Activated CD8-positive, alpha-beta T cell treated with anti-CD3 and anti-CD28 coated beads for 36 hours (primary cell): ENCODE measurements at regions not wholly inside any gene's neighbourhood (a gene's known extent, or its start where the extent isn't known, plus 50 kb on each side); places are given as distances from the start of the nearest gene placed in this dataset.

Source experiments
- ATAC-seq: fragments of 200-7000 bp; cut with Tn5 transposase; one replicate; pipeline ENCODE4 v1.10.0; 2021; ENCODE audit warnings: mild to moderate bottlenecking, moderate library complexity
- CTCF ChIA-PET: fragments of 350-600 bp; sonication (Branson Sonifier 250); formaldehyde crosslinking; loops from one replicate; lab custom pipeline; 2021; ENCODE audit warnings: antibody characterized with exemption; lab: Charles Lee
- POLR2A ChIA-PET: fragments of 350-600 bp; sonication (Branson Sonifier 250); formaldehyde crosslinking; loops from one replicate; lab custom pipeline; 2021; ENCODE audit warnings: antibody characterized with exemption; lab: Charles Lee
- DNase-seq: peaks from one replicate; pipeline ENCODE4 v3.0.0-alpha.2; 2020
- H3K27ac Mint-ChIP-seq: one replicate; pipeline ENCODE4 v1.8.0; 2021; ENCODE audit warnings: mild to moderate bottlenecking, mixed read lengths
- H3K27me3 Mint-ChIP-seq: one replicate; pipeline ENCODE4 v1.8.0; 2021; ENCODE audit warnings: mixed read lengths
- H3K36me3 Mint-ChIP-seq: one replicate; pipeline ENCODE4 v1.8.0; 2021; ENCODE audit warnings: low read depth, mixed read lengths
- H3K4me1 Mint-ChIP-seq: one replicate; pipeline ENCODE4 v1.8.0; 2021; ENCODE audit warnings: low read depth, mixed read lengths
- H3K4me3 Mint-ChIP-seq: one replicate; pipeline ENCODE4 v1.8.0; 2021; ENCODE audit warnings: mild to moderate bottlenecking, moderate library complexity, mixed read lengths
- H3K9me3 Mint-ChIP-seq: one replicate; pipeline ENCODE4 v1.8.0; 2021; ENCODE audit warnings: mixed read lengths
- CTCF ChIP-seq: fragments of 200-600 bp; IDR thresholded peaks from one replicate; pipeline ENCODE4 v1.8.0; 2022; ENCODE audit warnings: antibody characterized with exemption, mild to moderate bottlenecking
- intact Hi-C: fragments of 100-400 bp; cut with micrococcal nuclease; formaldehyde crosslinking; loops from one replicate; pipeline ENCODE4 v1.10.0; 2022

GRCh38 chr6:113052506-113052905, 705.4 kb downstream of the RFPL4B start:
- POLR2A ChIA-PET, result no interaction called here
- Mint-ChIP-seq H3K27me3 (no peaks in the 10 kb centered on the region), H3K36me3 (no peaks in the 10 kb centered on the region), H3K4me1 (no peaks in the 10 kb centered on the region), H3K27ac (no peak overlapping the region), H3K4me3 (no peak overlapping the region), H3K9me3 (peaks cover 3% of the 10 kb centered on the region)
- CTCF ChIA-PET, result no interaction called here
- intact Hi-C loops, result no loop called here
- TF ChIP-seq CTCF, result no peak
- ATAC-seq, result no peak
- DNase-seq, result no peak

DNA sequence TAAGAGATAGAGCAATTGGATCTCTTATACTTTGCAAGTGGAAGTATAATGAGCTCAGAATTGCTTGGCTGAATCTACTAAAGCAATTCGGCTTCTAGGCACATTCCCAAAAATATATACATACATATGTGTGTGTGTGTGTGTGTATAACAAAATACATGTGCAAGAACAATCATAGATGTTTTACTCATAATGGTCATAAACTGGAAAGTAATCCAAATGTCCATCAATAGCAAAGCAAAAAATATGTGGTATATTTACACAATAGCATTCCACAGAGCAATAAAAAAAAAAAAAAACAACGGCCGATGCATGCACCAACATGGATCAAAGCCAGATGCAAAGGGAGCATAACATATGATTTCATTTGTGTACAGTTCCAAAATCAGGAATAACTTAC, 707.9 kb downstream of the RFPL4B start:
- intact Hi-C loops, result no loop called here
- ChIA-PET POLR2A (no interaction called here), CTCF (no interaction called here)
- H3K27me3 Mint-ChIP-seq, result no peaks in the 10 kb centered on the region
- H3K4me3 Mint-ChIP-seq, result no peak overlapping the region
- DNase-seq (no peak), ATAC-seq (no peak)
- no peaks in the 10 kb centered on the region for H3K36me3 Mint-ChIP-seq
- peaks cover 3% of the 10 kb centered on the region for H3K9me3 Mint-ChIP-seq
- H3K27ac Mint-ChIP-seq, result no peak overlapping the region
- TF ChIP-seq CTCF, result no peak
- H3K4me1 Mint-ChIP-seq, result no peaks in the 10 kb centered on the region

DNA sequence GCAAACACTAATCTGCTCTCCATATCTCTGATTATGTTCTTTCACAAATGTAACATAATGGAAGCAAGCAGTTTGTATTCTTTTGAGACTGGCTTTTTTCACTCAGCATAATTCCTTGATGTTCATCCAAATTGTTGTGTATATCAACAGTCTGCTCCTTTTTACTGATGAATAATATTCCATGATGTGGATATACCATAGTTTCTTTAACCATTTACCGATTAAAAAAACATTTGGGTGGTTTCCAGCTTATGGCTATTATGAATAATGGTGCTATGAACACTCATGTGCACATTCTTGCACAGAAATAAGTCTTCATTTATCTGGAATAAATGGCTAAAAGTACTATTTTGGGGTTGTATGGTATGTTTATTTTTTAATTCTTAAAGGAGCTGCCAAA, 708.9 kb downstream of the RFPL4B start:
- DNase-seq (no peak), ATAC-seq (no peak)
- ChIA-PET CTCF (no interaction called here), POLR2A (no interaction called here)
- Mint-ChIP-seq H3K4me3 (no peak overlapping the region), H3K4me1 (no peaks in the 10 kb centered on the region), H3K27me3 (no peaks in the 10 kb centered on the region), H3K9me3 (peaks cover 3% of the 10 kb centered on the region), H3K36me3 (no peaks in the 10 kb centered on the region), H3K27ac (no peak overlapping the region)
- intact Hi-C loops, result no loop called here
- no peak for TF ChIP-seq CTCF

DNA sequence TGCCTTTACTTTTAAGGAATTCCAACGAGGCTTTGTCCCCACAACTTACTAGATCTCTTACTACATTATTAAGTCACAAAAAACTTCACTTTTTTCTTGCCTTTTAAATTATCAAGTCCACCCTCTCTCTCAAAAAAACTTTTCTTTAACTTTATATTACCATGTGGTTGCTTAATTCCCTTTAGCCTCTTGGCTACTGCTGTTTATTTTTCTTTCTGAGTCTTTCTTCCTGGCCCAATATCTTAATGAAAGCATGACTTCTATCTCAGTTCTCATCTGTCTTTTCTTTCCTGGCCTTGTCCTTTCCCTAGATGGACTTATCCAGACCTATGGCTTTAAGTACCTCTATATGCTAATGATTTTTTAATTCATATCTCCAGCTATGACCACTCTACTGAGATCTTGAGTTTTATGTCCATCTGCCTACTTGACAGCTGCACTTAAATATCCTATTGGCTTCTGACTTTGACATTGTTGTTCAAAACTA, 710.5 kb downstream of the RFPL4B start:
- H3K9me3 Mint-ChIP-seq, result peaks cover 3% of the 10 kb centered on the region
- H3K36me3 Mint-ChIP-seq, result no peaks in the 10 kb centered on the region
- no peak for TF ChIP-seq CTCF
- no peaks in the 10 kb centered on the region for H3K4me1 Mint-ChIP-seq
- H3K27ac Mint-ChIP-seq, result no peak overlapping the region
- no peak for ATAC-seq
- ChIA-PET CTCF (interaction anchor here (1.5 kb wide), 1 partner anchor 12 kb away, joined by 3 read pairs; no protein-coding TSS in a partner anchor), POLR2A (no interaction called here)
- DNase-seq, result no peak
- no peak overlapping the region for H3K4me3 Mint-ChIP-seq
- intact Hi-C loops, result no loop called here
- H3K27me3 Mint-ChIP-seq, result no peaks in the 10 kb centered on the region

DNA sequence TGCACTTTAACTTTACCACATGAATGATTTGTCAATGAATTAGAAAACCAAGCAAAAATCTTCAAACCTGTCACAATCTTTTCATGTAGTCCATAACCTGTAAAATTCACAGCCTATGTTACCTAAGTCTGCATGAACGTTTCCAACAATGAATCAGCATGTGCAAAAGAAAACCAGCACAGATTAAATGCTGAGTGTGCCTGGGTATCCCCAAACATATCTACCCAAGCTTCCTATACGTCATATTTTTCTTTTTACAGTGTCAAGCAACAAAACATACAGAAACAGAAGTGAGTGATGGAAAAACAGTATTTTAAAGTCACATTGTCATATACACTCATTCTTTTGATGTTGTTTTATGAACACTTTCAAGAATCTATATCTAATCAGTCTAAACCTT, 713.5 kb downstream of the RFPL4B start:
- ATAC-seq, result no peak
- no peak overlapping the region for H3K27ac Mint-ChIP-seq
- peaks cover 3% of the 10 kb centered on the region for H3K9me3 Mint-ChIP-seq
- intact Hi-C loops, result no loop called here
- H3K36me3 Mint-ChIP-seq, result no peaks in the 10 kb centered on the region
- CTCF ChIA-PET, result no interaction called here
- no peaks in the 10 kb centered on the region for H3K27me3 Mint-ChIP-seq
- TF ChIP-seq CTCF, result no peak
- no peak overlapping the region for H3K4me3 Mint-ChIP-seq
- POLR2A ChIA-PET, result no interaction called here
- DNase-seq, result no peak
- H3K4me1 Mint-ChIP-seq, result no peaks in the 10 kb centered on the region
